ENCODE measurements at regions not wholly inside any gene's neighbourhood (a gene's known extent, or its start where the extent isn't known, plus 50 kb on each side); places are given as distances from the start of the nearest gene placed in this dataset.

DNA sequence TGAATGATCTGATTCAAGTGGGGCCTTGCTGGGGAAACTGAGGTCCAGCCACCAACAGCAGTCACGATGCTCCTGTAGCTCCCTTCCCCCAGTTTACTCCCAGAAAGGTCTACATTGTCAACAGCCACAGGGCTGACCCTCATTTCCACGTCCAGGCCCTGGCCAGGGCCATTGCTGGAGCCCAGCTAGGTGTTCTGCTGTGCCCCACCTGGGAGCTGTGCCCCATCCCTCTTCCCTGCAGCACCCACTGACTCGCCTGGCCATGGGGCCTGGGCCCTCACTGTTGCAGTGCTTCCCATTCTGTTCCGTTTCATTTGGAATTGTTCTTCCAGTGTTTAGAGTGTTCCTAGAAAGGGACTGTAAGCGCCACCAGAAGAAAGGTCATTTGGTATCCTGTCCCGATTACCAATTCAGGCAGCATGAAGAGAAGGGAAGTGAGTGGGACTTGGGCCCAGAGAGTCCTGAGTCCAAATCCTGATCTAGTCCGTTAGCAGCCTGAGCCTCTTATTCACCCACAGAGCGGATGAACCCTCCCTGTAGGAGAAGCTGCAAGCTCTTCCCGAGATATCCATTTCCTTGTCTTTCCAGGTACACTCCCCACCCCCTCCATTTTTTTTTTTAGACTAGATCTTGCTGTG, 73.1 kb upstream of the HPCAL1 start:
- TF ChIP-seq EP300 (IDR thresholded peaks at IDR 0.05) (no peak), POLR2A (IDR thresholded peaks at IDR 0.05) (no peak), CTCF (IDR thresholded peaks at IDR 0.05) (no peak)
